Thyroid gland (tissue), 4 donors: ENCODE measurements at regions not wholly inside any gene's neighbourhood (a gene's known extent, or its start where the extent isn't known, plus 50 kb on each side); places are given as distances from the start of the nearest gene placed in this dataset.

Experiments
- CTCF ChIP-seq, 6 experiments: fragments of 200-600 bp in 3 of 6; fragments of 450-650 bp in 3 of 6; sonication (generic) in 3 of 6; IDR thresholded peaks; one replicate each; pipeline ENCODE4 v1.5.1; 2016 to 2019; ENCODE audit warnings: antibody characterized with exemption in 6 of 6, mild to moderate bottlenecking in 2 of 6, inconsistent platforms in 1 of 6, moderate library complexity in 1 of 6
- POLR2A ChIP-seq, 2 donors: fragments of 450-650 bp; IDR thresholded peaks; one replicate each; pipeline ENCODE4 v1.6.1; 2017; ENCODE audit warnings: antibody characterized with exemption in 2 of 2, mild to moderate bottlenecking in 2 of 2, moderate library complexity in 1 of 2

GRCh38 chr2:88824951-88825350 lies 133.5 kb downstream of the RPIA start:
- TF ChIP-seq CTCF (IDR thresholded peaks at IDR 0.05) (no peak), POLR2A (IDR thresholded peaks at IDR 0.05) (no peak)
